HG03108 (cell line): ENCODE measurements at regions not wholly inside any gene's neighbourhood (a gene's known extent, or its start where the extent isn't known, plus 50 kb on each side); places are given as distances from the start of the nearest gene placed in this dataset.
"Not testable (repeated sequence)": the region's sequence is repeated elsewhere in the genome, so short reads cannot be mapped to it uniquely, and the experiment has no call there.

ENCODE experiments used
- ATAC-seq: cut with Tn5 transposase; IDR thresholded peaks from one replicate; pipeline ENCODE4 v1.9.1; 2021; ENCODE audit warnings: moderate library complexity; ENCODE audit not compliant: unreplicated experiment

GRCh38 chr4:188372058-188372457 is 232.8 kb downstream of the TRIML1 start:
- ATAC-seq = no peak

- ATAC-seq = no peak
Measured at GRCh38 chr4:188372829-188373228, 233.6 kb downstream of the TRIML1 start.

GRCh38 chr4:188374871-188375270 is 235.6 kb downstream of the TRIML1 start:
- ATAC-seq = no peak

- no peak for ATAC-seq
Measured at GRCh38 chr4:188377816-188378215, 238.6 kb downstream of the TRIML1 start.

GRCh38 chr4:188383180-188383579 is 243.9 kb downstream of the TRIML1 start:
- no peak for ATAC-seq

GRCh38 chr4:188387179-188387791 is 248.0 kb downstream of the TRIML1 start:
- no peak for ATAC-seq

GRCh38 chr4:188391349-188391748 is 252.1 kb downstream of the TRIML1 start:
- not testable (repeated sequence) for ATAC-seq

- no peak for ATAC-seq
Measured at GRCh38 chr4:188396037-188396436, 256.8 kb downstream of the TRIML1 start.

- ATAC-seq = no peak
Measured at GRCh38 chr4:188399834-188400233, 260.6 kb downstream of the TRIML1 start.

- no peak for ATAC-seq
Measured at GRCh38 chr4:188400451-188400850, 261.2 kb downstream of the TRIML1 start.

- ATAC-seq = no peak
Measured at GRCh38 chr4:188403272-188403671, 264.0 kb downstream of the TRIML1 start.

GRCh38 chr4:188405071-188405835 is 266.0 kb downstream of the TRIML1 start:
- ATAC-seq = not testable (repeated sequence)

GRCh38 chr4:188408244-188409030 is 269.2 kb downstream of the TRIML1 start:
- no peak for ATAC-seq

- no peak for ATAC-seq
Measured at GRCh38 chr4:188409851-188410250, 270.6 kb downstream of the TRIML1 start.

GRCh38 chr4:188411805-188412204 is 272.6 kb downstream of the TRIML1 start:
- ATAC-seq = no peak

- no peak for ATAC-seq
Measured at GRCh38 chr4:188412499-188412898, 273.3 kb downstream of the TRIML1 start.

GRCh38 chr4:188414441-188414840 is 275.2 kb downstream of the TRIML1 start:
- no peak for ATAC-seq

GRCh38 chr4:188417181-188417580 is 277.9 kb downstream of the TRIML1 start:
- ATAC-seq = no peak

- ATAC-seq = no peak
Measured at GRCh38 chr4:188423039-188423438, 283.8 kb downstream of the TRIML1 start.

GRCh38 chr4:188428935-188429334 is 289.7 kb downstream of the TRIML1 start:
- ATAC-seq = no peak

GRCh38 chr4:188429965-188430364 is 290.7 kb downstream of the TRIML1 start:
- no peak for ATAC-seq

GRCh38 chr4:188430384-188430783 is 291.1 kb downstream of the TRIML1 start:
- no peak for ATAC-seq
